GM18508 (cell line): ENCODE measurements at regions not wholly inside any gene's neighbourhood (a gene's known extent, or its start where the extent isn't known, plus 50 kb on each side); places are given as distances from the start of the nearest gene placed in this dataset.
"Not testable (repeated sequence)": the region's sequence is repeated elsewhere in the genome, so short reads cannot be mapped to it uniquely, and the experiment has no call there.

Experiments
- ATAC-seq: cut with Tn5 transposase; IDR thresholded peaks from one replicate; pipeline ENCODE4 v1.9.1; 2021; ENCODE audit warnings: moderate number of reproducible peaks; ENCODE audit not compliant: insufficient read depth, unreplicated experiment

- no peak for ATAC-seq
Measured at GRCh38 chr5:109987355-109987754, 297.6 kb downstream of the MAN2A1 start.

- ATAC-seq = no peak
Measured at GRCh38 chr5:109987970-109988369, 298.2 kb downstream of the MAN2A1 start.

DNA sequence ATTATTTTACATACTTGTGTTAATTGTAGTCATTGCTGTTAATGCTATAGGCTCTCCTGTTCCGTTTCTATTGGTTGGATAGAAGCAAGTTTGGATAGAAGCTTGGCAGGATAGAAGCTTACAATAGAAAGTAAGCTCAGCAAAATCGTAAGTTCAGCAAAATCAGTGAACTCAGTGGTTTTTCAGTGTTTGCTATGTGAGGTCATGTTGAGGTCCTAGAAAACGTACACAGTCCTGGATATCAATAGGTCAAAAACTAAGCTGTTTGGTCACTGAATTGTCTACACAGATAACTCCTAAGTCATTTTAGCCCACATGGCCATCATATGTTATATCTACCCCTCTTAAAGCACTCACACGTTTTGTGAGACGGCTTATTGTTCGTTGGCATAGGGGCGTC lies 299.4 kb downstream of the MAN2A1 start:
- ATAC-seq = no peak

GRCh38 chr5:109989994-109990722 lies 300.4 kb downstream of the MAN2A1 start:
- no peak for ATAC-seq

DNA sequence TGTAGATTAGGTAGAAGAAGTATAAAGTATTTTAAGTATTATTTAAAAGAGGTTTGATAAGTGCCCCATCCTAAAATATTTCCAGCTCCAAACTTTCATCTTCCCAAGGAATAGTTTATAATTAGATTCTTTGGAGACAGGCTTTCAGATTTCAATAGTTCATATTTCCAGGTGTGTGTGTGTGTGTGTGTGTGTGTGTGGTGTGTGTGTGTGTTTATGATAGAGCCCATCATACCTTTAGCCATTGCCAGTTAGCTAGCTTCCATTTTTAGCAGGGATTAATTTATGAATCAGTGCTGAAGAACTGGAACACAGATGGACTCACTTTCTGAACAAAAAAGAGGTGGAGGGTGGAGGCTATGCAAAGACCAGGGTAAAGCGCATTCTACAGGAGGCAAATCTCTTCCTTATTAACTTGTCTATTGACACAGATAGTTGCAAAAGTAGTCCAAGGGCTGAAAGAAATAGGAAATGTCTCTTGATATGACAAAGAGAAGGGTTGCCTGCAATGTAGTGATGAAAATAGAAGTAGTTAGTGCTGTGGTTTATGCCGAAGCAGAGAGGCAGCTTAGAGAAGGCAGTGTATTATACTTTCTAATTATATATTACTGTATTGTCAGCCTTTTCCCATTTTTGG lies 301.1 kb downstream of the MAN2A1 start:
- ATAC-seq = no peak

- no peak for ATAC-seq
Measured at GRCh38 chr5:109992264-109992915, 302.7 kb downstream of the MAN2A1 start.

DNA sequence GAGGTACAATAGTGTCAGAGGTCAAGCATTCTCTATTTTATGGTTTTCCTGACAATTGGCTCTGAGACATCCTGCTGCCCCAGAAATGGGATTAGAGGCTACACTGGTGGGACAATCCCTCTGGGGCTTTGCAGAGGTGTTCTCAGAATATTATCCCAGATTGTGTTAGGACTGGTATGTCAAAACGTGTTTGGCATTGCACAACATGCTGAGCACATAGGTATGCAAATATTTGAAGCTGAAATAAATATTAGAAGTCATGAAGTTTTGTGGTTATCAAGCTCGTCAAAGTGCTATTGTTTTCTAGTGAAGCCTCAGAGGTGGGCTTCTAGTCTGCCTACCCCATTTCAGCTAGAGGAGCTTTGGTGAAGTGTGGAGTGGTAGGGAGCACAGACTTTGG lies 304.4 kb downstream of the MAN2A1 start:
- no peak for ATAC-seq

DNA sequence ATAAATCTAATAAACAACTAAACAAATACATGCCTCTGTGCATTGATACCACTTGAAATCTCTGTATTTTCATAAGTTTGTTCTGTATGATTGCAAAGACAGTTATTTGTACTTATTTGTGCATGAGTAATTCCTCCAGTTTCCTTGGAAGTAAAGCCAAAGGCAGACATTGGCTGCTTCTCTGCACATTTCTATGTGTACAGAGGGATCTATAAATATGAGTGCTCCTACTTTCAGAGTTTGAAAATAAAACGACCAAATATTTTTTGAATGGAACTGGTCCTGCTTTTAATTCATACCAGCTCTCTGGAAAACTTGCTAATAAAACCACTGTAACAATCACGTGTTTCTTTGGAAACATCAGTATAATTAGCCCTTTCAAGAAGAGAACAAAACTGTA lies 306.5 kb downstream of the MAN2A1 start:
- no peak for ATAC-seq

DNA sequence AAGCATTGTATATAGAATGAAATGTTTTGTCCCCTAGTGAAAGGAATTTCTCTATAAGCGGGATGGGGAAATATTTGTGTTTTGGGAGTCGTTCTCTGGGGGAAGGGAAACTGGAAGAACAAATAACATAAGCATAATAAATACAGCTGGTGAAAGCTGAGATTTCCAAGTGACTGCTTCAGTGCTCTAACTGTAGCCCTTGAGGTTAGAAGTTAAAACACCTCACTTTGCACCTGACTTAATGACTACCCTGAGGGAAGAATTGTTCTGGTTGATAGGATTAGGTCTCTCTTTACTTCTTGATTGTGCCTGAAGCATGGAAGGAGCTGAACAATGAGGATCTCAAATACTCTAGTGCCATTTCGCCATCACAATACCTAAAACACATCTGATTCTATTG lies 307.4 kb downstream of the MAN2A1 start:
- no peak for ATAC-seq

GRCh38 chr5:109998208-109998607 lies 308.5 kb downstream of the MAN2A1 start:
- ATAC-seq = no peak

DNA sequence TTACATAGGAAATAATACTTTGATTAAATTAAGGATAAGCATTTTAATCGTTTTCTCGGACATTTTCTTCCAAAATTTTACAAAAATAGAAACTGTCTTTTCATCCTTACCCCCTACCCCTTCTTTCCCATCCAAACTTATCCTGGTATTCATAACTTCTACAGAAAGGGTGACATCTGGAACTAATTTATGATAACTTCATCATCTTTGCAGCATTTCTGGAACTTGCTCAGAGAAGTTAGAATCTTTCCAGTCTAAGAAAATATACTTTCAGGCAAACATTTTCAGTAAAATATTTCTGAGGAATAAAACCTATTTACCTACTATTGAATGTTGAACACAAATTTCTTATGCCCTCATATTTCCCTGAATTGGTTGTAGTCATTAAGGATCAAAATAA lies 309.0 kb downstream of the MAN2A1 start:
- ATAC-seq = no peak

DNA sequence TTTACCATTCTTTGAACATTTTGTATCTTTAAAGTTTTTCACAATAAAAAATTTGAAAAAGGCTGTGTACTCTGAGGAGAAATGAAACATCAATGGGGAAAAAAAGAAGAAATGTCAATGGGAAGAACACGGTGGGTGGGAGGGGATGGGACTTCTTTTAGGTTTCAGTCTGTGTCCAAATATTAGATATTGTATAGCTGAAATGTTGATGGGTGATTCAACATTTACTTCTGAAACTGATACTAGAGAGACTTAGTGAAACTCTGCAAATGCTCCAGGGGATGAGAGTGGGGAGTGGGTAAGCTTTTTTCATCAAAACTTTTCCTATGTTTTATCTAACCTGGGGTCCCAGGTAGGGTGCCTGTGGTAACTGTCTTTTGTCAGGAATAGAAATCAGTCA lies 311.9 kb downstream of the MAN2A1 start:
- no peak for ATAC-seq

- ATAC-seq = no peak
Measured at GRCh38 chr5:110002652-110003051, 312.9 kb downstream of the MAN2A1 start.

GRCh38 chr5:110005907-110006562 lies 316.3 kb downstream of the MAN2A1 start:
- ATAC-seq = not testable (repeated sequence)

DNA sequence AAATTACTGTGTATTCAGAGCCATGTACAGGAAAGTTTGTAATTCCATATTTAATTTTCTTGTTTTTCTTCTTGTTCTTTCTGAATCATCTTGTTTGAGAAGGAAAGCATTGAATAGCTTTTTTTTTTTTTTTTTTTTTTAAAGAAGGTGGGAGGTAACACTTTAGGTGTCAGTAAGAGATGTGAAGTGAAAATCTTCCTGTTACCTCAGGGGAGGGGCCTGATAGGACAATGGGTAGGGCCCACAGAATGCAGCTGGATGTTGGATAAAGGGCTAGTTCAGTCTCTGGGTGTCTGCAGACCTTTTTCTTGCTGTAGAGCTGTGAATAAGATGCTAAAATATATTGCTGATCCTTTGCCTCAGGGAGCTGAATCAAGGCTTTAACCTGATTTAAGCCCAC lies 317.4 kb downstream of the MAN2A1 start:
- ATAC-seq = no peak

GRCh38 chr5:110008131-110008530 lies 318.4 kb downstream of the MAN2A1 start:
- no peak for ATAC-seq

DNA sequence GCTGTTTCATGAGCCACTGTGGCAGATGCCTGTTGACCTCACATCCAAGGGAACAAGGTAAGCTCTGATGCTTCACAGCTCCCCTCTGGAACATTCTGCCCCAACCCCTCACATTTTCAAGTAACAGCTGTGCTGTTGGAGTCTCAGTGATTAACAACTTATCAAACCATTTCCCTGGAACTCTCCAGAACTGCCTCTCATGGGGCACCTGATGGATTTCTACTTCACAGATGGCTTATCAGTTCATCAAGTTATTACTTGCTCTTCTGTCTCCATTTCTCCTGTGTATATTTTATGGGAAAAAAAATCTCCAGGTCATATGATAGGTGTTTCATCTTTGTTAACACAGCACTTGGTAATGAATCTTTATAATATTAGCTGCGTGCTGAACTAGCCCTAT lies 322.4 kb downstream of the MAN2A1 start:
- no peak for ATAC-seq

DNA sequence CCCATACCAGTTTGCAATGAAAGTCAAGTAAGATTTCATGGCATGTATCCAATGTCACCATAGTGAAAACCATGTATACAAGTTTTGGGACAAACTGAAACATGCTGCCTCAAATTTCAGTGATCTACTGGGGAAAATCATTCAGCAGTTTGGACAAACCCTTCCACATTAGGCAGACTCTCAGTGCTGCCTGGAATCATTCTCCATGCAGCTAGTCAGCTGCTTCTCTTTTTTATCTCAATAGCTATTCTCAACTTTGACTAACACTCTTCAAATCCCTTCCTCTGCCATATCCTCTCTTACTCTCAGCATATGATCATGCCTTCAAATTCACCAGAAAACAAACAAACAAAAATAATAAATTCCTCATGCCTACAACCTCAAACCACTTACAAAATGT lies 323.3 kb downstream of the MAN2A1 start:
- ATAC-seq = no peak

- ATAC-seq = no peak
Measured at GRCh38 chr5:110017854-110018253, 328.1 kb downstream of the MAN2A1 start.

DNA sequence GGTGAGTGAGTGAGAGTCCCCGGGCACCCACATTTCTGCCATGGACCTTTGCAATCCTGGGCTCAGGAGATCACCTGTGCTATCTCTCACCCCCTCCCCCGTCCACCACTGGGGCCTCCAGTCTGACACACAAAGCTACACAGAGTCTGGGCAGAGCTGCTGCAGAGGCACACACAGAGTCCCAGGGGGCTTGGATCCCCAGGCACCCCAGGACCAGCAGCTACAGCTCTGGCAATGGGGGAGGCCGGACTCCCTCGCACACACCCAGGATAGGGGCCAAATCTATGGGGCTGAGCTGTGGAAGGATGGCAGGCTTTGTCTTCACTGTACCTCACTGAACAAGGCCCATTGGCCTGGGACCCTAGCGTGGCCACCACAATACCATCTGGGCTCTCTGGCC lies 328.8 kb downstream of the MAN2A1 start:
- no peak for ATAC-seq

DNA sequence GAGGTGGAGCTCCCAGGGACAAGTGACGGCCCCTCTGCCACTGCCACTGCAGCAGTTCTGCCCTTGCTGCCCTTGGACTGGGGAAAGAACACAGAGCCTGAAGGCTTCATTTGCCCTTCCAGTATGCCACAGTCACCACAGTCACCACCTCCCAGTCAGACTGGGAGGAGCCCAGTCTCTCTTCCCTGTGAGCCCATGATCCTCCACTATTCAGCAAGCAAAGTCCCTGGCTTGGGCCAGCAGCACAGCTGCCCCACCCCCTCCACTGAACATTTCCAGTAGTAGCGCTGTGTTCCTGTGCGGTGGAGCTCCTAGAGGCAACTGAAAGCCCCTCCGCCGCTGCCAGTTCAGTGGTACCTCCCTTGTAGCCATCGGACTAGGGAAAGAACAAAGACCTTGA lies 329.4 kb downstream of the MAN2A1 start:
- no peak for ATAC-seq
